Urothelium cell line (cell line): ENCODE measurements at regions not wholly inside any gene's neighbourhood (a gene's known extent, or its start where the extent isn't known, plus 50 kb on each side); places are given as distances from the start of the nearest gene placed in this dataset.
"Not testable (repeated sequence)": the region's sequence is repeated elsewhere in the genome, so short reads cannot be mapped to it uniquely, and the experiment has no call there.

Source experiments
- DNase-seq: peaks from one replicate; pipeline ENCODE4 v3.0.0; 2011; ENCODE audit warnings: low spot score, mixed read lengths
- FAIRE-seq: peaks from 2 replicates; lab custom pipeline; 2011; peaks lifted over from hg19 to GRCh38; lab: Jason Lieb, UNC

- not testable (repeated sequence) for DNase-seq, FAIRE-seq
These were observed 54.8 kb upstream of the FAM90A1 start for GRCh38 chr12:8282181-8282580.

GRCh38 chr12:8285681-8286080 is 58.3 kb upstream of the FAM90A1 start:
- not testable (repeated sequence) for DNase-seq, FAIRE-seq

GRCh38 chr12:8291764-8292163 is 64.3 kb upstream of the FAM90A1 start:
- DNase-seq, FAIRE-seq: not testable (repeated sequence)

GRCh38 chr12:8294662-8295061 is 67.2 kb upstream of the FAM90A1 start:
- not testable (repeated sequence) for FAIRE-seq

GRCh38 chr12:8308611-8309010 is 81.2 kb upstream of the FAM90A1 start:
- not testable (repeated sequence) for DNase-seq, FAIRE-seq

More at GRCh38 chr12:8294662-8295061, 67.2 kb upstream of the FAM90A1 start:
- DNase-seq: not testable (repeated sequence)

- not testable (repeated sequence) for DNase-seq, FAIRE-seq
These were observed 88.6 kb upstream of the FAM90A1 start for GRCh38 chr12:8315997-8316396.

- DNase-seq, FAIRE-seq: not testable (repeated sequence)
These were observed 90.3 kb upstream of the FAM90A1 start for GRCh38 chr12:8317675-8318074.

GRCh38 chr12:8320251-8320730 is 92.9 kb upstream of the FAM90A1 start:
- not testable (repeated sequence) for FAIRE-seq, DNase-seq

- DNase-seq, FAIRE-seq: not testable (repeated sequence)
These were observed 93.5 kb upstream of the FAM90A1 start for GRCh38 chr12:8320791-8321370.

- DNase-seq, FAIRE-seq: not testable (repeated sequence)
These were observed 97.9 kb upstream of the FAM90A1 start for GRCh38 chr12:8325145-8325839.

GRCh38 chr12:8328835-8329234 is 101.4 kb upstream of the FAM90A1 start:
- not testable (repeated sequence) for FAIRE-seq, DNase-seq

- not testable (repeated sequence) for DNase-seq, FAIRE-seq
These were observed 105.0 kb upstream of the FAM90A1 start for GRCh38 chr12:8332373-8332772.

GRCh38 chr12:8351073-8351472 is 104.7 kb upstream of the CLEC6A start:
- FAIRE-seq: not testable (repeated sequence)

GRCh38 chr12:8354741-8355140 is 101.0 kb upstream of the CLEC6A start:
- DNase-seq, FAIRE-seq: not testable (repeated sequence)

More at GRCh38 chr12:8351073-8351472, 104.7 kb upstream of the CLEC6A start:
- not testable (repeated sequence) for DNase-seq

- not testable (repeated sequence) for FAIRE-seq, DNase-seq
These were observed 100.2 kb upstream of the CLEC6A start for GRCh38 chr12:8355531-8355930.

- peak; percentile 31 for DNase-seq
- FAIRE-seq: not testable (repeated sequence)
These were observed 82.0 kb upstream of the CLEC6A start for GRCh38 chr12:8373744-8374143.

GRCh38 chr12:8375122-8375521 is 80.6 kb upstream of the CLEC6A start:
- not testable (repeated sequence) for DNase-seq
- FAIRE-seq: peak; percentile 52

GRCh38 chr12:8377756-8378155 is 78.0 kb upstream of the CLEC6A start:
- FAIRE-seq, DNase-seq: not testable (repeated sequence)

- DNase-seq, FAIRE-seq: not testable (repeated sequence)
These were observed 73.2 kb upstream of the CLEC6A start for GRCh38 chr12:8382556-8382955.

GRCh38 chr12:8384686-8385085 is 71.1 kb upstream of the CLEC6A start:
- DNase-seq, FAIRE-seq: not testable (repeated sequence)

- DNase-seq, FAIRE-seq: not testable (repeated sequence)
These were observed 70.3 kb upstream of the CLEC6A start for GRCh38 chr12:8385431-8385830.
